ENCODE measurements at regions not wholly inside any gene's neighbourhood (a gene's known extent, or its start where the extent isn't known, plus 50 kb on each side); places are given as distances from the start of the nearest gene placed in this dataset.
A peak's percentile ranks its signal among the peaks of the same experiment; 100 is the strongest.

DNA sequence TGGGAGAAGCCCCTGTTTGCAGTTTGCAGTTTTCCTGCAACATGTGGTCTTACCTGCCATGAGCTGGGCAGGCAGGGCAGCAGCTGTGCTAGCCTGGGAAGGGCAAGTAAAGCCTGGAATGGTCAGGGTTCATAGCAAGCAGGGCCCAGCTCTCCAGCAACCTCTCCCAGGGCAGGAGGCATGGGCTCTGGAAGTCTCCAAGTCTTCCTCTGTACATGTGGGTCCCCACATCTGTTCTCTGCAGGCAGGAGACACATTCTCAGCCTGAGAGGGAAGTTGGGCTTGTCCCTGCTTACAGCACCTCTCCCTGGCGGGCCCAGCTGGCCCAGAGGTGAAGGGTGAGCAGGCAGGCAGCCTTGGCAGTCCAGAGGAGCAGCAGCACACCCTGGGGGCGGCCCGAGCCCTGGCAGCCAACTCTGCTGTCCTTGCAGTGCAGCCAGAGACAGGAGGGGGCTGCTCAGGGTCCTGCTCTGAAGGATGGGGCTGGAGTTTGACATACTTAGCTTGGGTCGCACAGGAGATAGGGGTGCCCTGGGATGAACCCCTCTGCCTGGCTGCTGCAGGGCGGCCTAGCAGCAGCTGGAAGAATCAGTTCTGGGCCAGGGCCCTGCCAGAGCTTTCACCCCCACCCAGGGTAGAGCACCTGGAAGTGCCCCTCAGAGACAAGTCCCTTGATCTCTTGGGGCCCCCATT is 176.0 kb downstream of the MRPL14 start (continued):
- no peak for TF ChIP-seq GTF2F1 (IDR thresholded peaks at IDR 0.05; ENCODE audit: low read depth, low read length)
- TF ChIP-seq POLR2G (IDR thresholded peaks at IDR 0.05; ENCODE audit: low read depth, low read length), result no peak
- TF ChIP-seq PHF21A (IDR thresholded peaks at IDR 0.05; ENCODE audit: borderline replicate concordance, low read depth), result no peak
- TF ChIP-seq ZC3H4 (CRISPR knock-in tag; IDR thresholded peaks at IDR 0.05; ENCODE audit: borderline replicate concordance), result no peak
- TF ChIP-seq ZNF124 (CRISPR knock-in tag; IDR thresholded peaks at IDR 0.05), result no peak
- TF ChIP-seq NFIX (CRISPR knock-in tag; IDR thresholded peaks at IDR 0.05; ENCODE audit: low read depth), result no peak
- no peak for TF ChIP-seq MEF2A (IDR thresholded peaks at IDR 0.05; ENCODE audit: control insufficient read depth, low read depth, low read length)
- TF ChIP-seq, protein P1, sequence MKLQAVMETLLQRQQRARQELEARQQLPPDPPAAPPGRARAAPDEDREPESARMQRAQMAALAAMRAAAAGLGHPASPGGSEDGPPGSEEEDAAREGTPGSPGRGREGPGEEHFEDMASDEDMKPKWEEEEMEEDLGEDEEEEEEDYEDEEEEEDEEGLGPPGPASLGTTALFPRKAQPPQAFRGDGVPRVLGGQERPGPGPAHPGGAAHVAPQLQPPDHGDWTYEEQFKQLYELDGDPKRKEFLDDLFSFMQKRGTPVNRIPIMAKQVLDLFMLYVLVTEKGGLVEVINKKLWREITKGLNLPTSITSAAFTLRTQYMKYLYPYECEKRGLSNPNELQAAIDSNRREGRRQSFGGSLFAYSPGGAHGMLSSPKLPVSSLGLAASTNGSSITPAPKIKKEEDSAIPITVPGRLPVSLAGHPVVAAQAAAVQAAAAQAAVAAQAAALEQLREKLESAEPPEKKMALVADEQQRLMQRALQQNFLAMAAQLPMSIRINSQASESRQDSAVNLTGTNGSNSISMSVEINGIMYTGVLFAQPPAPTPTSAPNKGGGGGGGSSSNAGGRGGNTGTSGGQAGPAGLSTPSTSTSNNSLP (IDR thresholded peaks at IDR 0.05; ENCODE audit: borderline replicate concordance, low read depth, low read length), result no peak
- TF ChIP-seq SAFB2 (IDR thresholded peaks at IDR 0.05; ENCODE audit: borderline replicate concordance, low read depth, low read length, severe bottlenecking), result no peak
- TF ChIP-seq ZNF584 (CRISPR knock-in tag; IDR thresholded peaks at IDR 0.05; ENCODE audit: low read depth), result no peak
- TF ChIP-seq, protein P2, sequence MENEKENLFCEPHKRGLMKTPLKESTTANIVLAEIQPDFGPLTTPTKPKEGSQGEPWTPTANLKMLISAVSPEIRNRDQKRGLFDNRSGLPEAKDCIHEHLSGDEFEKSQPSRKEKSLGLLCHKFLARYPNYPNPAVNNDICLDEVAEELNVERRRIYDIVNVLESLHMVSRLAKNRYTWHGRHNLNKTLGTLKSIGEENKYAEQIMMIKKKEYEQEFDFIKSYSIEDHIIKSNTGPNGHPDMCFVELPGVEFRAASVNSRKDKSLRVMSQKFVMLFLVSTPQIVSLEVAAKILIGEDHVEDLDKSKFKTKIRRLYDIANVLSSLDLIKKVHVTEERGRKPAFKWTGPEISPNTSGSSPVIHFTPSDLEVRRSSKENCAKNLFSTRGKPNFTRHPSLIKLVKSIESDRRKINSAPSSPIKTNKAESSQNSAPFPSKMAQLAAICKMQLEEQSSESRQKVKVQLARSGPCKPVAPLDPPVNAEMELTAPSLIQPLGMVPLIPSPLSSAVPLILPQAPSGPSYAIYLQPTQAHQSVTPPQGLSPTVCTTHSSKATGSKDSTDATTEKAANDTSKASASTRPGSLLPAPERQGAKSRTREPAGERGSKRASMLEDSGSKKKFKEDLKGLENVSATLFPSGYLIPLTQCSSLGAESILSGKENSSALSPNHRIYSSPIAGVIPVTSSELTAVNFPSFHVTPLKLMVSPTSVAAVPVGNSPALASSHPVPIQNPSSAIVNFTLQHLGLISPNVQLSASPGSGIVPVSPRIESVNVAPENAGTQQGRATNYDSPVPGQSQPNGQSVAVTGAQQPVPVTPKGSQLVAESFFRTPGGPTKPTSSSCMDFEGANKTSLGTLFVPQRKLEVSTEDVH (IDR thresholded peaks at IDR 0.05; ENCODE audit: low read depth, partially characterized antibody), result no peak
- no peak for TF ChIP-seq PURB (CRISPR knock-in tag; IDR thresholded peaks at IDR 0.05; ENCODE audit: low read depth)
- TF ChIP-seq, protein P3, sequence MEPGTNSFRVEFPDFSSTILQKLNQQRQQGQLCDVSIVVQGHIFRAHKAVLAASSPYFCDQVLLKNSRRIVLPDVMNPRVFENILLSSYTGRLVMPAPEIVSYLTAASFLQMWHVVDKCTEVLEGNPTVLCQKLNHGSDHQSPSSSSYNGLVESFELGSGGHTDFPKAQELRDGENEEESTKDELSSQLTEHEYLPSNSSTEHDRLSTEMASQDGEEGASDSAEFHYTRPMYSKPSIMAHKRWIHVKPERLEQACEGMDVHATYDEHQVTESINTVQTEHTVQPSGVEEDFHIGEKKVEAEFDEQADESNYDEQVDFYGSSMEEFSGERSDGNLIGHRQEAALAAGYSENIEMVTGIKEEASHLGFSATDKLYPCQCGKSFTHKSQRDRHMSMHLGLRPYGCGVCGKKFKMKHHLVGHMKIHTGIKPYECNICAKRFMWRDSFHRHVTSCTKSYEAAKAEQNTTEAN (CRISPR knock-in tag; IDR thresholded peaks at IDR 0.05), result no peak
- no peak for TF ChIP-seq FOXK1 (CRISPR knock-in tag; IDR thresholded peaks at IDR 0.05; ENCODE audit: borderline replicate concordance)
- no peak for TF ChIP-seq MXI1 (IDR thresholded peaks at IDR 0.05; ENCODE audit: low read depth, low read length)
- TF ChIP-seq C11orf30 (IDR thresholded peaks at IDR 0.05; ENCODE audit: low read depth), result no peak
- peak; percentile 93 for TF ChIP-seq NR2C2 (CRISPR knock-in tag; IDR thresholded peaks at IDR 0.05)
- TF ChIP-seq NR2C2 (tag; IDR thresholded peaks at IDR 0.05), result peak; percentile 94
- TF ChIP-seq, protein P4, sequence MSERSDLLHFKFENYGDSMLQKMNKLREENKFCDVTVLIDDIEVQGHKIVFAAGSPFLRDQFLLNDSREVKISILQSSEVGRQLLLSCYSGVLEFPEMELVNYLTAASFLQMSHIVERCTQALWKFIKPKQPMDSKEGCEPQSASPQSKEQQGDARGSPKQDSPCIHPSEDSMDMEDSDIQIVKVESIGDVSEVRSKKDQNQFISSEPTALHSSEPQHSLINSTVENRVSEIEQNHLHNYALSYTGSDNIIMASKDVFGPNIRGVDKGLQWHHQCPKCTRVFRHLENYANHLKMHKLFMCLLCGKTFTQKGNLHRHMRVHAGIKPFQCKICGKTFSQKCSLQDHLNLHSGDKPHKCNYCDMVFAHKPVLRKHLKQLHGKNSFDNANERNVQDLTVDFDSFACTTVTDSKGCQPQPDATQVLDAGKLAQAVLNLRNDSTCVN (CRISPR knock-in tag; IDR thresholded peaks at IDR 0.05), result no peak
- TF ChIP-seq ZBED1 (IDR thresholded peaks at IDR 0.05), result no peak

Data from K562 (cell line).